CD4-positive, alpha-beta T cell treated with Interleukin-6 at 100 ng/mL for 8 hours (primary cell): ENCODE measurements at regions not wholly inside any gene's neighbourhood (a gene's known extent, or its start where the extent isn't known, plus 50 kb on each side); places are given as distances from the start of the nearest gene placed in this dataset.
"Not testable (repeated sequence)": the region's sequence is repeated elsewhere in the genome, so short reads cannot be mapped to it uniquely, and the experiment has no call there.

Source experiments
- DNase-seq: peaks from one replicate; pipeline ENCODE4 v3.0.0-alpha.2; 2020; ENCODE audit warnings: mixed read lengths, low spot score

DNA sequence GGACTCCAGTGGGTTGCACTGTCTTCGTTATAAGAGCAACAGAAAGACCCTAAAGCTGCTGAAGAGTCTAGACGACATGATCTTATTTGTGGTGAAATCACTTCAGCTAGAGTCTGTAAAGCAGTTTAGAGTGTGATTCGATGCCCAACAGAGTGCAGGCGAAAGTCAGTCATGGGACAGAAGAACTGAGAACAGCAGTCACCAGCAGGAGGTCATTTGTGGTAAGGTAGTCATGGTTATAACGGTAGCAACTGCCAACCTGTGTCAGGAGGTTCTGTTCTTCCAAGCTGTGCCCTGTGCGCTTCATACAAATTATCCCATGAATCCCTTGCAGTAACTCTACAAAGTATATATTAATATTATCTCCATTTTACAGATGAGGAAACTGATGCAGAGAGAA is 954.1 kb downstream of the AACS start:
- DNase-seq = no peak

DNA sequence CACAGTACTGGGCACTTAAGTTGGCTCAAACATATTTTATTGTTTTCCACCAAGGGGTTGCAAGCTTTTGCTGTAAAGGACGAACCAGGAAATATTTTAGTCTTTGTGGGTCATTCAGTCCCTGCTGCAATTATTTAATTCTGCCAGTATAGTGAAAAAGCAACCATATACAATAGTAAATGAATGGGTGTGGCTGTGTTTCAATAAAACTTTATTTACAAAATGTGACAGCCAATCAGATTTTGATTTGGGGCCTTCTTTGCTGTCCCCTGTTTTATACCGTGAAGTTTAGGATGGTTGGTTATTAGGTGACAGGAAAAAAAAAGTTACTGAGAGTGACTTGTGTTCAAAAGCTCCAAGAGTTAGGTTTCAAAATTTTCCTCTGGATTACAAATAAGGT is 956.4 kb downstream of the AACS start:
- no peak for DNase-seq

DNA sequence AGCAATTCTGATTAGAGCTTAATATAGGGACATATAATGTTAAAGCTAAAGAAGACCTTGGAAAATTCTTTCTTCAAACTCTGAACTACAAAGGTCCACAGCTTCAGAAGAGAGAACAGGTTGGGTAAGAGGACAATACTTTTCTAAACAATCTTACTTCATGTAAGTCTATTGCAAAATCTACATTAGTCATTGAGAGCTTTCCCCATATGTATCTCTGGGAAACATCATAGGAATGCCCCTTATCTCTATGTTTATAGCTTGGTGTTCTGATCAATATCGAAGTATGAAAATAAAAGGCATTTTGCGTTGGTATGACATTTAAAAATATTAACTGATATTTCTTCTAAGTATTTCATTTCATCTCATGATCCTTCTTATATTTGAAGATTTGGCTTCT is 962.6 kb downstream of the AACS start:
- no peak for DNase-seq

DNA sequence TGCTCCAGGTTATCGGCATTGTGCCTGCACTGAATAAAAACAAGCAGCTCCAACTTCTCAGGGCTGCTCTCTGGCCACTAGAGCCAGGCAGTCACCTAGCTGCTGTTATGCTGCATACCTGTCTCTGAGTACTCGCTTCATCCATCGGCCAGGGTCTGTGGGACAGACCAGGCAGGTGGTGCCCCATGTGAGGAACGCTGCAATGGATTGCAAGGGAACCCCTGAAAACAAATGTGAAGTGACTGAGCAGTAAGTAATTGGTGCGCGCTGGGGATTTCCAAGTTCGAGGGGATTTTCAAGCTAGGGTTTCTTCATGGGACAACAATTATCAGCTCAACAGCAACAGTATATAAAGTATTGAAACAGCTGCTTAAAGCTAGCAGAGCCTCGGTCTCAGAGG is 965.3 kb downstream of the AACS start:
- no peak for DNase-seq

DNA sequence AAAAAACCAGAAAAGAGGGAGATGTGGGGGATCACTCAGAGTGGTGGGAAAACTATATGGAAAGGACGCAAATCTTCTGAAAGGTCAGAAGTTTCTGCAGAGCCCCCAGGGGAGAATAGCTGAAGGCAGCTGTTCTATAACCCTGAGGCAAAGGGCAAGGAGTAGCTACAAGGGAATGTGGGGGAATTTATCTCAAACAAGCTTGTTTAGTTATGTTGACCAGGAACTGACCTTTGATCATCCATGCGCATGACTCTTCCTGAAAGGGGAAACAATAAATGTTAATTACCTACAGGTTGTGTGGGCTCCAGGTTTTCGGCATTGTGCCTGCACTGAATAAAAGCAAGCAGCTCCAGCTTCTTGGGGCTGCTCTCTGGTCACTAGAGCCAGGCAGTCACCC is 968.5 kb downstream of the AACS start:
- DNase-seq = no peak

DNA sequence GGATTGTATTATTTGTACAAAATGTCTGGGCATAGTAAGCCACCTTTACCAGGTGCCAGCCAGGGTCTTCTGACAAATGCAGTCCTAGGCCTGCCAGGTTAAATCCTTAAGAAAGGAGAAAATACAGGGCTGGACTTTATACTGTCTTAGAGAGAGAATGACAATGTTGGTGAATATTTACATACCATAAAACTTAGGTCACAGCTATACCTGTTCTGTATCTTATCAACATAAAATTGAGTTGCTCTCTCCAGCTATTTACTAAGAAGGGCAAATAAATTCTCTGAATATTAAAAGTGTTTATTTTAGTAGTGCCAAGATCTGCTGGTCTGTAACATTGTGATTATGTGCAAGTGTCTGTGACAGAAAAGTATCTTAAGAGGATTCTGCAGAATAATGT is 971.1 kb downstream of the AACS start:
- no peak for DNase-seq

DNA sequence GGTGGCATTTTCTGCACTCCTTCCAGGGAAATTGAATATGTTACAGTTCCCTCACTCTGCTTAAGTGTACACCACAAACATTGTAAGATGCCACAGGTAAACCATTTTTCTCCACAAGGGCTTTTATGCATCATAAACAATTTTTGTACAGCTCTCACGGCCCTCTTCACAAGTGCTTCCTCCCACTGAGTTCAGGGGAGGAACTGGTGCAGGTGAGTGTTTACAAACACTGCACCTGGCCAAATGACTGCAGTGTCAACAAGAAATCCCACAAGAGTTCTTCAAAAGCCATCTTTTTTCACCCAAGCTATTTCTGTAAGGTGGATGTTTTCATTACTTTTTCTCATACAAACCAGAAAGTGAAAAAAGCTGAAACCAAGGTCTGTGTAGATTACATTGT is 973.2 kb downstream of the AACS start:
- no peak for DNase-seq

- no peak for DNase-seq
Observed at GRCh38 chr12:126040307-126040706, 975.1 kb downstream of the AACS start.

DNA sequence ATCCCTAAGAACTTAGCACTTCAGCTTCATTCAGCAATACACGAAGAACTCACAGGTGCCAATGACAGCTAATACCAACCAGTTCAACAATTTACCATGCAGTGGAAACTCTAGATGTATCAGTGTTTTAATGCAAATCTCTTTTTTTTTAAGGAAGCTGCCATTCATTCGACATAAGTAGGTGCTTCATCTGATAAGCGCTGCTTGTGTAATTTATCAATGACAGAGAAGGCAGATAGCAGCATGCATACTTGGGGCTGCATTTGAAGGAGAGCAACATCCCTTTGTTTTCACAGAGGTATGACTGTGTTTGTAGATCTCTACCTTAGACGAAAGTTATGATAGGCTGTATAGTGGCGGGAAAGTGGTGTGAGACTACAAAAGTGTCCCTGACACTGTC is 977.1 kb downstream of the AACS start:
- no peak for DNase-seq

GRCh38 chr12:126049501-126049900 is 984.3 kb downstream of the AACS start:
- not testable (repeated sequence) for DNase-seq

GRCh38 chr12:126051611-126052107 is 986.4 kb downstream of the AACS start:
- no peak for DNase-seq

- no peak for DNase-seq
Observed at GRCh38 chr12:126055521-126055920, 990.3 kb downstream of the AACS start.

DNA sequence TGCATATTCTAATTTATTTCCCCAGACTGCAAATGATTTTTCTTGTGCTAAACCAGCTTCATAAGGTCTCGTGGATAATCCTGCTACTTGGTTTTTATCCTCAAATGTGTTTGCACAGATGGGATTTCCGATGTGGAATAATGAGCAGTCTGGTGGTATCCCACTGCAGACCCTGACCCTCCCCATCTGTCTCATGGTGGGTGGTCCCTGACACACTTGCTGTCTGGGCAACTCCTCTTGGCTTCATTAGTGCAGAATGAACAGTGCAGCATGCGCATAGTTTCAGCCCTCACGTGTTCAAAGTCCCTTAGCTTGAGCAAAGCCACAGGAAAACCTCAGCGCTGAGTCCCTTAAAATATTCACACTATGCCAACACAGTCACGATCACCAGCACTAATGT is 996.5 kb downstream of the AACS start:
- DNase-seq = no peak

- DNase-seq = no peak
Observed at GRCh38 chr12:126064028-126064427, 998.8 kb downstream of the AACS start.

DNA sequence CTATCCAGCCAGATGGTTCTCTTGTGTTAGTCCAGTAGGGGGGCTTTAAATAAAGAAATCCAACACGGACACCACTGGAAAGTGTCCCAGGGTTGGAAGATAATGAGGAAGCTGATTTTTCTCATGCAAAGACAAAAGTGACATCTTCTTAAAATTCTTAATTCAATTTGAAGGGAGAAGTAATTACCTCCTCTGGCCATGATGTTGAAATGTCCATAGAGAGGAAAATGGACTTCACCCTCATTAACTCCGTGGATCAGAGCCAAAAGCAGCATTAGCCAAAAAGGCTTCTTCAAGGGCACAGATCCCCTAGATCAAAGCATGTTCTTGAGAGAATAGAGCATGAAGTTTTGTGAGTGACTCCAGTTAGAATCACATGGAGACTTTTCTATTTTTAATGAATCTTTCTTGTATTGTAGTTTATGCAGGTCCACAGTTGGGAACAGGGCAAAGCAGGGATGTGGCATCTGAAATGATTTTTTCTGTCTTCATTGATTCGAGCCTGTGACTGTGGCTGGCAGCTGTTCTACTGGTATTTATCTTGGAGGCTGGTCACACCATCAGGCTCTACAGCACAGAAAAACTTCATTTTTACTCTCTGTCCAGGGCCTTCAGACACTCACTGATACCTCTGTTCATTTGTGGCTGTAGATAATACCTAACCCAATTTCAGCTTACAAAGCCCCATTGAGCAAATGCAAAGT is 1002.5 kb downstream of the AACS start:
- DNase-seq = no peak

DNA sequence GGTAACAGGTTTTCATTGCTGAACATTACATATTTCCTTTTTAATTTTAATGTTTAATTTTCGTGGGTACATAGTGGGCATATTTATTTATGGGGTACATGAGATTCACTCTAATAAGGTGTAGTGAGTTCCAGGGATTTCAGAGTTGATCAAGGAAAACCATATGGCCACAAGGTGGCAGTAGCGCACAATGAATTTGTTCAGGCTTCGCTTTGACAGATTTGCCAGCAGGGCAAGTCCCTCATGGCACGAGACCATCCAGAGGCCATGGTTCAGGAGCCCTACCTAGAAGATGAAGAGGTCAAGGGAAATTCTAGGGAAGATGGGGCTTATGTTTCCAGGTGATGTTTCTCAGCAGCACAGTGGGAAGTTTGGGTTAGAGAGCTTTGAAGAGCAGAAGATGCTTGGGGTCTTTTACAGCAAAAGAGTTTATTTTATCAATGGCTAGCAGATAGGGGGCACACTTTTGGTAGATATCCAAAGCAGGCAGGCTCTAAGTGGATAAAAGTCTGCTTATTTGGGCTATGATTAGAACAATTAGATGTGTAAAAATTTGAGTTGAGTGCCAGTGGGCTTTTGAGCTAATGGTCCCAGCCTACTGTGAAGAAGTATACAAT is 1004.4 kb downstream of the AACS start:
- DNase-seq = no peak

- no peak for DNase-seq
Observed at GRCh38 chr12:126076515-126076914, 1011.3 kb downstream of the AACS start.

DNA sequence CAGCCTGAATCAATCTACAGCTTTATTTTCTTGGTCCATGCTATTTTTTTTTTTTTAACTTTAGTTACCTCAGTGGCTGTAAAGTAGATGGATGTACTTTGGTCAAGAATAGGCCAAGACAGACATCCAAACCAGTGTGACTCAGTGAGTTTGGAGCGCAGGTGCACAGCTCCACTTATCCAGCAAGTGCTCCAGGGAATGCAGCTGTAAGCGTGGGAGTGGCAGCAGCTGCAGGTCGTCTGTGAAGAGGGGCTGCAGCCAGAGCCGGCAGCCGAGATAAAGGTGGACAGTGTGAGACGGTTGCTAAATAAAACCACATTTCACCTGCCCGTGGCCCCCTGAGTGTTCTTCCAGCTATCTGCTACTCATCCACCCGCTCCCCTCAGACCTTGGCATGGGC is 1018.7 kb downstream of the AACS start:
- no peak for DNase-seq

GRCh38 chr12:126084480-126084879 is 1019.2 kb downstream of the AACS start:
- no peak for DNase-seq

GRCh38 chr12:126086242-126086641 is 1021.0 kb downstream of the AACS start:
- DNase-seq = no peak

DNA sequence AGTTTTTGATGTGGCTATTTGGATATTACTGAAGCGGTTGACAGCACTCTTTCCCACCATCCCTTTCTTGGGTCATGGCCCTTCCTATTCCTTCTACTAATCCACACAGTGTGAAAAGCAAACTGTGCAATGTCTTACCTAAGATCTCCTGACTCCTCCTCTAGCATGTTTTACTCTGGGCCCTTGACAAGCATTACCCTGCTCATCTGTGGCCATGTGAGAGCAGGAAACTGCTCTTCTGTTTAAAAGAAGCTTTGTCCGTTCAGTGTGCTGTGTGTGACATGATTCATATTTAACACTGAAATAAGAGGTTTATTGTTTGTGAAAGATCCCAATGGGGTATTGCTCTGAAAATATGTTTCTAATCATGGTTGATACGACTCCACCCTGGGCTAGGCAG is 1022.5 kb downstream of the AACS start:
- no peak for DNase-seq

GRCh38 chr12:126093908-126094307 is 1028.7 kb downstream of the AACS start:
- DNase-seq = no peak

DNA sequence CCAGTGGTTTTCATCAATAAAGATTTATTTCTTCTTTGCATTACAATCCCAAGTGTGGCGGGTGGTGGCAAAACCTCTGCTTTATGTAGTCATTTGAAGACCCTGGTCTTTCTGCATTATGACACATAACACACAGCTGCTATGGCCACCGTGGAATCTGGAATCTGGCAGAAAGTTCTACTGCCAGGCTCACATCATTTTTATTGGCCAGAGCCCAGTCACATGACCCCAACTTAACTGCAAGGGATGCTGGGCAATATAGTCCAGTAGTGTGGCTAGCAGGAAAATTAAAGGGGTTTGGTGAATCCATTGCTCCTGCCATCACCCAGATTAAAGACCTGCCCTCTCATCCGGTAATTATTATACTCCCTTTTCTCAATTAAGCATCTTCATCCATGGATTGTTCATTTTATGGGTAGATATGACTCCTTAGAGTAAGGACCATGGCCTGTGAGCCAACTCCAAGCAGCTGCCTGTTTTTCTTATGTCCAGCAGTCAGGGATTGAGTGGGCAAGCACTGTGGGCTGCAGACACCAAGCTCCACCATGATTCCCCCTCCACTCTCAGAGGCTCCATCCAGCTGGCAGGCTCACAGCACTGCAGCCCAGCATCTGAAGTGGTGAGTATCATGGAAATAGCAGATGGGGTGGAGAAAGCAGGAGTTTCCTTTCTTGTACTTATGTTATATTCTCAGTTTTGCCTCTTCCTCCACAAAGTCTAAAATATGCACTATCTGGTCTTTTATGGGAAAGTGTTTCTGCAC is 1030.7 kb downstream of the AACS start:
- no peak for DNase-seq
